Neural cell (in vitro differentiated cells): ENCODE measurements at regions not wholly inside any gene's neighbourhood (a gene's known extent, or its start where the extent isn't known, plus 50 kb on each side); places are given as distances from the start of the nearest gene placed in this dataset.

Source experiments
- CTCF ChIP-seq: fragments of 450-650 bp; IDR thresholded peaks from 2 replicates; pipeline ENCODE4 v1.5.1; 2014; ENCODE audit warnings: antibody characterized with exemption, mild to moderate bottlenecking, moderate library complexity; ENCODE audit not compliant: poor library complexity, severe bottlenecking
- EP300 ChIP-seq: fragments of 450-650 bp; conservative IDR thresholded peaks from 2 replicates; pipeline ENCODE4 v1.6.1; 2014; ENCODE audit warnings: antibody characterized with exemption, mild to moderate bottlenecking, moderate library complexity; ENCODE audit not compliant: poor library complexity, severe bottlenecking
- EZH2 ChIP-seq: fragments of 200-600, 300-800 bp; shearing (Covaris generic), sonication (generic); IDR thresholded peaks from 2 replicates; pipeline ENCODE4 v1.6.1; 2014; ENCODE audit warnings: antibody characterized with exemption, low read length, borderline replicate concordance, mild to moderate bottlenecking; ENCODE audit not compliant: insufficient read depth, poor library complexity, severe bottlenecking
- POLR2AphosphoS5 ChIP-seq: IDR thresholded peaks from 2 replicates; pipeline ENCODE4 v1.6.1; 2012
- REST ChIP-seq: IDR thresholded peaks from 2 replicates; pipeline ENCODE4 v1.6.1; 2012; ENCODE audit warnings: borderline replicate concordance
- TAF1 ChIP-seq: IDR thresholded peaks from 2 replicates; pipeline ENCODE4 v1.6.1; 2012; ENCODE audit warnings: low read depth

- TF ChIP-seq EZH2 (no peak), CTCF (no peak), REST (no peak), POLR2AphosphoS5 (no peak), TAF1 (no peak), EP300 (no peak)
Measured at GRCh38 chr3:163159306-163159705, 1662.7 kb downstream of the OTOL1 start.
